ENCODE measurements at regions not wholly inside any gene's neighbourhood (a gene's known extent, or its start where the extent isn't known, plus 50 kb on each side); places are given as distances from the start of the nearest gene placed in this dataset.

DNA sequence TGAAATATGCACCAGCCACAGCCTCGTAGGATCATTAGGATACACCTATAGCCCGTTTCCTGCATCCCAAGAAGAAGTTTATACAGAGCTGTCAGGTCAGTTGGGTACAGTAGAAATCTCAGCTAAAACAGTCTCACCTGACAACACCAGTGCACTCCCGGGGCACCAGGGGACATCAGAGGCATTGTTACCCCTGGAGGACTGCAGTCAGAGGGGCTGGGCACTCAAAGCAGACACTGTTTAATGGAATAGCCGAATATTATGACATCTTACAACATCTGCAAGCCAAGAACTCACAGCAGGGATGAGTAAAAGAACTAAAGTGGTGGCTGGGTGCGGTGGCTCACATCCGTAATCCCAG is 93.0 kb upstream of the ID2 start:
- no peak overlapping the region for H3K27ac Mint-ChIP-seq
- no peak for DNase-seq
- H3K9me3 Mint-ChIP-seq: no peaks in the 10 kb centered on the region
- CTCF ChIA-PET: no interaction called here
- H3K36me3 Mint-ChIP-seq (ENCODE audit: low read depth): no peaks in the 10 kb centered on the region
- intact Hi-C loops (cut with micrococcal nuclease): no loop called here
- H3K4me3 Mint-ChIP-seq: no peak overlapping the region
- H3K4me1 Mint-ChIP-seq (ENCODE audit: low read depth): peaks cover 14% of the 10 kb centered on the region
- peaks cover 17% of the 10 kb centered on the region for H3K27me3 Mint-ChIP-seq (ENCODE audit: low read depth)

DNA sequence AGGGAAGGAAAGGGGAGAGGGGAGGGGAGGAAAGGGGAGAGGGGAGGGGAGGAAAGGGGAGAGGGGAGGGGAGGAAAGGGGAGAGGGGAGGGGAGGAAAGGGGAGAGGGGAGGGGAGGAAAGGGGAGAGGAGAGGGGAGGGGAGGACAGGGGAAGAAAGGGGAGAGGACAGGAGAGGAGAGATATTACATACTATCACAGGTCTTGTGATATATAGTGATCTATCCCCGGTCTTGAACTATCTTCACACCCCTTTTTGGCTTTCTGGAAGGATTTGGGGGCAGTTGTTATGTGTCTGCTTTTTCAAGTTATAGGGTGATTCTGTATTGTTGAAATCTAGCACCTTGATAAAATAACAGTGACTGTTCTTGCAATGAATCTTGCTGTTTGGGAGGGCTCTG is 92.1 kb upstream of the ID2 start:
- intact Hi-C loops (cut with micrococcal nuclease): no loop called here
- H3K27ac Mint-ChIP-seq: no peak overlapping the region
- peaks cover 12% of the 10 kb centered on the region for H3K27me3 Mint-ChIP-seq (ENCODE audit: low read depth)
- CTCF ChIA-PET: no interaction called here
- no peaks in the 10 kb centered on the region for H3K9me3 Mint-ChIP-seq
- H3K4me3 Mint-ChIP-seq: no peak overlapping the region
- H3K4me1 Mint-ChIP-seq (ENCODE audit: low read depth): peaks cover 11% of the 10 kb centered on the region
- no peaks in the 10 kb centered on the region for H3K36me3 Mint-ChIP-seq (ENCODE audit: low read depth)
- DNase-seq: no peak

GRCh38 chr2:8590938-8591337 is 90.9 kb upstream of the ID2 start:
- CTCF ChIA-PET: no interaction called here
- DNase-seq: no peak
- Mint-ChIP-seq H3K4me1 (ENCODE audit: low read depth) (peaks cover 4% of the 10 kb centered on the region), H3K4me3 (no peak overlapping the region), H3K27ac (no peak overlapping the region), H3K36me3 (ENCODE audit: low read depth) (no peaks in the 10 kb centered on the region), H3K27me3 (ENCODE audit: low read depth) (peaks cover 11% of the 10 kb centered on the region), H3K9me3 (no peaks in the 10 kb centered on the region)
- intact Hi-C loops (cut with micrococcal nuclease): no loop called here

DNA sequence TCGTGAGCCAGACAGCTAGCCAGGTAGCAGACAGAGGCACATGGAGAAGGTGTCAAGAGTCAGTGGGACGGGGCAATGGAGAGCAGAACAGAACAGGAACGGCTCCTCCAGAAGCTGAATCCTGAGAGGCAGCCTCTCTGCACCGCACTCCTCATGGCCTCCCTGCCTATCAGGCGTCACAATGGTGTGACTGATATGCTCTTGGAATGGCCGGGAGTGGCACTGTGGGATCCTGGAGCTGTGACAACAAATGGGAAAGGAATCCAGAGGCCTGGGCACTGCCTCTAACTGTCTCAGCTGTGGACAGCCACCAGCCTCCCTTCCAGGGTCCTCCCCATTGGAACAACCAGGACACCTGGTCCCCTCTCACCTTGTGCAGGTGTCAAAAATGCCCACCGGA is 89.1 kb upstream of the ID2 start:
- CTCF ChIA-PET: interaction anchor here (0.6 kb wide), 1 partner anchor 231 kb away, joined by 3 read pairs; no protein-coding TSS in a partner anchor
- intact Hi-C loops (cut with micrococcal nuclease): no loop called here
- Mint-ChIP-seq H3K27ac (no peak overlapping the region), H3K4me1 (ENCODE audit: low read depth) (no peaks in the 10 kb centered on the region), H3K4me3 (no peak overlapping the region), H3K36me3 (ENCODE audit: low read depth) (no peaks in the 10 kb centered on the region), H3K27me3 (ENCODE audit: low read depth) (peaks cover 9% of the 10 kb centered on the region), H3K9me3 (no peaks in the 10 kb centered on the region)
- no peak for DNase-seq

DNA sequence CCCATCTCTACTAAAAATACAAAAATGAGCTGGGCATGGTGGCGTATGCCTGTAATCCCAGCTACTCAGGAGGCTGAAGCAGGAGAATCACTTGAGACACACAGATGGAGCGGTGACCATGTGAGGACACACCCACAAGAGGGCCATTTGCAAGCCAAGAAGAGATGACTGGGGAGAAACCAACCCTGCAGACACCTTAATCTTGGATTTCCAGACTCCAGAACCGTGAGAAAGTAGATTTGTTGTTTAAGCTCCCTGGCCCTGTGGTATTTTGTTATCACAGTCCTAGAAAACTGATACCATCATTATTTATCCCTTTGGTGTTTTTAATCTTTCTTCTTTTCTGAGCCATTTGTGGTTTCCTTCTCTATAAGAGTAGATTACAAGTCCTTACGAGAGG is 88.6 kb upstream of the ID2 start:
- Mint-ChIP-seq H3K36me3 (ENCODE audit: low read depth) (no peaks in the 10 kb centered on the region), H3K4me1 (ENCODE audit: low read depth) (no peaks in the 10 kb centered on the region), H3K4me3 (no peak overlapping the region), H3K27me3 (ENCODE audit: low read depth) (peaks cover 9% of the 10 kb centered on the region), H3K27ac (no peak overlapping the region), H3K9me3 (no peaks in the 10 kb centered on the region)
- intact Hi-C loops (cut with micrococcal nuclease): no loop called here
- DNase-seq: no peak
- CTCF ChIA-PET: interaction anchor here (0.5 to 0.6 kb wide), 2 partner anchors 89 to 231 kb away, joined by 3 read pairs; no protein-coding TSS in a partner anchor

DNA sequence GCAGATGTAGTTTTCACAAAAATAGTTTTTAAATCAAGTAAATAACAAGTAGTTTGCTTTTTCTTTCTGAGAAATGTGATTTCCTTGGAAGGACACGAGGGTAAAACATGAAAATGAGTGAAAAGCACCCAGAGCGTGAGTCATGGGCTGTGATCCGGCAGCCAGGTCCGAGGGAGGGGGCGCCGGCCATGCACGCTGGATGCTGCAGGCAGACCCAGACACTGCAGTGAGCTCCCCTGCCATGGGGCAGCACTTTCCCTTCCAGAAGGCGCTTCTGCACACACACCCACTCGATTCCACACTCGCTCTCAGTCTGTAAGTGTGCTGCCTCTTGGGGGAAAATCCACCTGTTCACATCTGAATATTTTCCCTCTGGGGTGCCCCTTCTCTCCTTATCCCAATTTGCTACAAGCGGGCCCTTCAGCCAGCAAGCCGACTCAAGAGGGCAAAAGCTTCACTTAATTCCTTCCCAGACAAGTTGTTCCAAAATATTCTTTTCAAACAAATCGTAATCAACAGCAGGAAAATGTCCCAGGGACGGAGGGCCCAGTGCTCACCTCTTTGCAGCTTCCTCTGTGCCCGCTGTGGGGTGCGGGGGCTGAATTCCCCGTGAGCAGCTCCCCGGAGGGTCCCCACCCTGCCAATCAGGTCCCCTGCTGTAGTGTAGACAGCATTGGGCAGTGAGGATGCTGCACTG is 87.0 kb upstream of the ID2 start:
- H3K4me3 Mint-ChIP-seq: no peak overlapping the region
- H3K36me3 Mint-ChIP-seq (ENCODE audit: low read depth): no peaks in the 10 kb centered on the region
- intact Hi-C loops (cut with micrococcal nuclease): no loop called here
- CTCF ChIA-PET: no interaction called here
- peaks cover 7% of the 10 kb centered on the region for H3K27me3 Mint-ChIP-seq (ENCODE audit: low read depth)
- no peaks in the 10 kb centered on the region for H3K9me3 Mint-ChIP-seq
- H3K4me1 Mint-ChIP-seq (ENCODE audit: low read depth): no peaks in the 10 kb centered on the region
- no peak overlapping the region for H3K27ac Mint-ChIP-seq
- DNase-seq: no peak

DNA sequence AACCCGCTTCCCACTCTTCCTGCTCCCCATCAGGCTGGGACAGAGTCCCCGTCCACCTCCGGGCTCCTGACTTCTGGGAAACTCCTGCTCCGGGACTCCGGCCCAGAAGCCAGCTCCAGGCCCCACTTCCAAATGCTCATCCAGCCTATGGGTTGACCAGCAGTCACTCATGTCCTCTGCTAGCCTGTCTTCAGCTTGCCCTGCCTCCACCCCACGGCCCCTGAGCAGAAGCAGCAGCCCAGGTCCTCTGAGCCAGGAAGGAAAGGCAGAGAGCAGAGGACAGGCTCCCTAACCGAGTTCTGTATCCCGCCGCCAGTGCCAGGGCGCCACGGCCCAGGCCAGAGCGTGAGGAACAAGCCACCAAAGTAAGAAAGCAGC is 86.4 kb upstream of the ID2 start:
- CTCF ChIA-PET: no interaction called here
- no peak overlapping the region for H3K4me3 Mint-ChIP-seq

DNA sequence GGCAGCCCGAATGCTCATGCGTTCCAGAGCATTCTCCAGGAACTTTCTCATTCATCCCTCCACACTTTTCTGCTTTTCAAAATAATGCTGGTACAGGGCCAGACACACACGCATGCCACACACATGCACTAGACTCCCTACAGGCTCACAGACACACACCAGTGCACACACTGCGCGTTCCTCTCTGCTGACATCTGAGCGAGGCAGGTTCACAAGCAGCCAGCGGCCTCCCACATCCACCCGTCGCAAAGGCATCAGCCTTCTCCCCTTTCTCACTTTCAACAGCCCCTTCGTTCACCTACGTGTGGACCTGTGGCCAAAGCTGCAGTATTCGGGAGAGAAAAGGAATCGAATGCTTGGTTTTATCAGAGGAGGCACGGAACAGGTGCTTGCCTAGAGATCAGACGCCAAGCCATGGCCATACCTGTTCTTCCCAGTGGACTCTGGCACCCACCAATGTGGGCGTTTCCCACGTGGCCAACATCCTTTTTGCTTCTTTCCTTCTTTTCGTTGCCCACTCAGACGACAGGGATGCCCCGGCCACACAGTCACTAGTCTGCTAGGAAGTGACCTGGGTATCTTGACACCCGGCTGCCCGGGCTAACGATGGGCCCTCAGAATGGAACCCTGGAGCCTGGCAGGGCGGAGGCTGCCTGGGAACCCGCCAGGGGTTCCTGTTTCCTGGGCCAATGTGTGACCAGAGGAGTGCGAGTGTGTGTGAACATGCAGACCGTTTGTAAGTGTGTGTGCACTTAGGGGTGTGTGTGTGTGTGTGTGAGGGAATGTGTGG is 85.8 kb upstream of the ID2 start:
- no peaks in the 10 kb centered on the region for H3K9me3 Mint-ChIP-seq
- H3K4me1 Mint-ChIP-seq (ENCODE audit: low read depth): no peaks in the 10 kb centered on the region
- no peak overlapping the region for H3K27ac Mint-ChIP-seq
- intact Hi-C loops (cut with micrococcal nuclease): no loop called here
- peaks cover 7% of the 10 kb centered on the region for H3K27me3 Mint-ChIP-seq (ENCODE audit: low read depth)
- H3K36me3 Mint-ChIP-seq (ENCODE audit: low read depth): no peaks in the 10 kb centered on the region
- H3K4me3 Mint-ChIP-seq: no peak overlapping the region
- no peak for DNase-seq
- CTCF ChIA-PET: no interaction called here

More for the DNA sequence above, 86.4 kb upstream of the ID2 start:
- DNase-seq: no peak
- Mint-ChIP-seq H3K4me1 (ENCODE audit: low read depth) (no peaks in the 10 kb centered on the region), H3K9me3 (no peaks in the 10 kb centered on the region), H3K36me3 (ENCODE audit: low read depth) (no peaks in the 10 kb centered on the region), H3K27me3 (ENCODE audit: low read depth) (peaks cover 7% of the 10 kb centered on the region), H3K27ac (no peak overlapping the region)
- intact Hi-C loops (cut with micrococcal nuclease): no loop called here

DNA sequence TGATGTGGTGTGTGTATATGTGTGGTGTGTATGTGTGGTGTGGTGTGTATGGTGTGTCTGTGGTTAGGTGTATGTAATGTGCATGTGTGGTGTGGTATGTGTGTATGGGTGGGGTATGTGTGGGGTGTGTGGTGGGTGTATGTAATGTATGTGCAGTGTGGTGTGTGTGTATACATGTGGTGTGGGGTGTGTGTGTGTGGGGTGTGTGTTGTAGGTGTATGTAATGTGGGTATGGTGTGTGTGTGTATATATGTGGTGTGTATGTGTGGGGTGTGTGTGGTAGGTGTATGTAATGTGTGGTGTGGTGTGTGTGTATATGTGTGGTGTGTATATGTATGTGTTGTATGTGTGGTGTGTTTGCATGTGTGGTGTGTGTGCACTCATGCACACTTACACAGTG is 84.8 kb upstream of the ID2 start:
- H3K4me1 Mint-ChIP-seq (ENCODE audit: low read depth): no peaks in the 10 kb centered on the region
- peaks cover 7% of the 10 kb centered on the region for H3K27me3 Mint-ChIP-seq (ENCODE audit: low read depth)
- DNase-seq: no peak
- H3K9me3 Mint-ChIP-seq: no peaks in the 10 kb centered on the region
- H3K4me3 Mint-ChIP-seq: no peak overlapping the region
- H3K36me3 Mint-ChIP-seq (ENCODE audit: low read depth): no peaks in the 10 kb centered on the region
- no peak overlapping the region for H3K27ac Mint-ChIP-seq
- intact Hi-C loops (cut with micrococcal nuclease): no loop called here
- CTCF ChIA-PET: no interaction called here

GRCh38 chr2:8597559-8598225 is 84.2 kb upstream of the ID2 start:
- no peak for DNase-seq
- intact Hi-C loops (cut with micrococcal nuclease): no loop called here
- H3K27ac Mint-ChIP-seq: no peak overlapping the region
- no peaks in the 10 kb centered on the region for H3K9me3 Mint-ChIP-seq
- CTCF ChIA-PET: no interaction called here
- H3K36me3 Mint-ChIP-seq (ENCODE audit: low read depth): no peaks in the 10 kb centered on the region
- H3K4me1 Mint-ChIP-seq (ENCODE audit: low read depth): no peaks in the 10 kb centered on the region
- no peak overlapping the region for H3K4me3 Mint-ChIP-seq
- H3K27me3 Mint-ChIP-seq (ENCODE audit: low read depth): peaks cover 4% of the 10 kb centered on the region

- H3K36me3 Mint-ChIP-seq (ENCODE audit: low read depth): no peaks in the 10 kb centered on the region
- intact Hi-C loops (cut with micrococcal nuclease): no loop called here
- H3K27me3 Mint-ChIP-seq (ENCODE audit: low read depth): peaks cover 4% of the 10 kb centered on the region
Measured at GRCh38 chr2:8598295-8599165, 83.3 kb upstream of the ID2 start.

More at GRCh38 chr2:8598295-8599165, 83.3 kb upstream of the ID2 start:
- CTCF ChIA-PET: no interaction called here
- no peak for DNase-seq
- no peaks in the 10 kb centered on the region for H3K9me3 Mint-ChIP-seq
- H3K4me1 Mint-ChIP-seq (ENCODE audit: low read depth): no peaks in the 10 kb centered on the region
- no peak overlapping the region for H3K27ac Mint-ChIP-seq
- H3K4me3 Mint-ChIP-seq: no peak overlapping the region

Data from activated naive CD4-positive, alpha-beta T cell treated with anti-CD3 and anti-CD28 coated beads for 36 hours (primary cell).